ENCODE measurements at regions not wholly inside any gene's neighbourhood (a gene's known extent, or its start where the extent isn't known, plus 50 kb on each side); places are given as distances from the start of the nearest gene placed in this dataset.

- DNase-seq (no peak), ATAC-seq (no peak)
- TF ChIP-seq, protein P1, sequence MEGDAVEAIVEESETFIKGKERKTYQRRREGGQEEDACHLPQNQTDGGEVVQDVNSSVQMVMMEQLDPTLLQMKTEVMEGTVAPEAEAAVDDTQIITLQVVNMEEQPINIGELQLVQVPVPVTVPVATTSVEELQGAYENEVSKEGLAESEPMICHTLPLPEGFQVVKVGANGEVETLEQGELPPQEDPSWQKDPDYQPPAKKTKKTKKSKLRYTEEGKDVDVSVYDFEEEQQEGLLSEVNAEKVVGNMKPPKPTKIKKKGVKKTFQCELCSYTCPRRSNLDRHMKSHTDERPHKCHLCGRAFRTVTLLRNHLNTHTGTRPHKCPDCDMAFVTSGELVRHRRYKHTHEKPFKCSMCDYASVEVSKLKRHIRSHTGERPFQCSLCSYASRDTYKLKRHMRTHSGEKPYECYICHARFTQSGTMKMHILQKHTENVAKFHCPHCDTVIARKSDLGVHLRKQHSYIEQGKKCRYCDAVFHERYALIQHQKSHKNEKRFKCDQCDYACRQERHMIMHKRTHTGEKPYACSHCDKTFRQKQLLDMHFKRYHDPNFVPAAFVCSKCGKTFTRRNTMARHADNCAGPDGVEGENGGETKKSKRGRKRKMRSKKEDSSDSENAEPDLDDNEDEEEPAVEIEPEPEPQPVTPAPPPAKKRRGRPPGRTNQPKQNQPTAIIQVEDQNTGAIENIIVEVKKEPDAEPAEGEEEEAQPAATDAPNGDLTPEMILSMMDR (IDR thresholded peaks at IDR 0.05) = no peak
- H3K9me3 ChIP-seq = no peaks in the 10 kb centered on the region
- H3K36me3 ChIP-seq (ENCODE audit: insufficient read depth in 1 of 2, low read depth in 1 of 2) = no peaks in the 10 kb centered on the region
- no peaks in the 10 kb centered on the region for H3K27me3 ChIP-seq (ENCODE audit: insufficient read depth in 3 of 3, low read length in 2 of 3)
- no peak overlapping the region for H3K27ac ChIP-seq
- intact Hi-C loops (cut with DNase I) = no loop called here
- no peaks in the 10 kb centered on the region for H3K4me1 ChIP-seq
- H3K4me3 ChIP-seq = no peak overlapping the region
- 69 to 74% (median 73%) methylated on average over 7 of the region's 7 CpGs for WGBS, 3 donors
Observed at GRCh38 chr14:98037831-98038230, 1234.2 kb downstream of the BCL11B start.

DNA sequence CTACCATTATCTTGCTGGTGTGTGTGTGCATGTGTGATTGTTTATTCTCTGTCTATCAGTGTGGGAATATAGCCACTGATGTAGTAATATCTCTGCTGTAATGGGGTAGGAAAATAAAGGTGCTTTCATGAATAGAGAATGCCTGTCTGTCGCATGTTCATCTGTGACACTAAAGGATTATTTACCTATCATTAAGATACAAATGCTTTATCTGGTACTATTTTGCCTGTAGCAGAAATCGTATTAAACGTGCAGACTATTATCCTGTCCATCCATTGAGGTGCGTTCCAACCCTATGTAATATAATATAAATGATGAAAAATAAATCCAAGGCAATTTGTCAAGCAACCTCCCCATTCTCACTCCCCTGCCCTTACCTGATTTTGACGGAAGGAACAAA lies 1215.1 kb downstream of the BCL11B start:
- no peaks in the 10 kb centered on the region for H3K9me3 ChIP-seq
- DNase-seq (no peak), ATAC-seq (no peak)
- TF ChIP-seq, protein P1 (IDR thresholded peaks at IDR 0.05) = no peak
- no peaks in the 10 kb centered on the region for H3K27me3 ChIP-seq (ENCODE audit: insufficient read depth in 3 of 3, low read length in 2 of 3)
- no peaks in the 10 kb centered on the region for H3K4me1 ChIP-seq
- intact Hi-C loops (cut with DNase I) = no loop called here
- no peaks in the 10 kb centered on the region for H3K36me3 ChIP-seq (ENCODE audit: insufficient read depth in 1 of 2, low read depth in 1 of 2)
- no peak overlapping the region for H3K27ac ChIP-seq
- H3K4me3 ChIP-seq = no peak overlapping the region
- 81 to 87% (median 81%) methylated on average over 5 of the region's 5 CpGs for WGBS, 3 donors

GRCh38 chr14:98059106-98059505 lies 1212.9 kb downstream of the BCL11B start:
- H3K36me3 ChIP-seq (ENCODE audit: insufficient read depth in 1 of 2, low read depth in 1 of 2) = no peaks in the 10 kb centered on the region
- TF ChIP-seq, protein P1 (IDR thresholded peaks at IDR 0.05) = no peak
- H3K9me3 ChIP-seq = no peaks in the 10 kb centered on the region
- WGBS, 3 donors = 50 to 57% (median 51%) methylated on average over 5 of the region's 5 CpGs
- H3K27ac ChIP-seq = no peak overlapping the region
- DNase-seq (no peak), ATAC-seq (no peak)
- no peaks in the 10 kb centered on the region for H3K27me3 ChIP-seq (ENCODE audit: insufficient read depth in 3 of 3, low read length in 2 of 3)
- no peak overlapping the region for H3K4me3 ChIP-seq
- intact Hi-C loops (cut with DNase I) = no loop called here
- no peaks in the 10 kb centered on the region for H3K4me1 ChIP-seq

GRCh38 chr14:98062083-98062482 lies 1209.9 kb downstream of the BCL11B start:
- no peak for ATAC-seq
- WGBS, 3 donors = 75 to 78% (median 77%) methylated on average over 10 of the region's 10 CpGs
- Histone ChIP-seq H3K4me1 (no peaks in the 10 kb centered on the region), H3K4me3 (no peak overlapping the region), H3K9me3 (no peaks in the 10 kb centered on the region), H3K27ac (no peak overlapping the region), H3K36me3 (ENCODE audit: insufficient read depth in 1 of 2, low read depth in 1 of 2) (no peaks in the 10 kb centered on the region), H3K27me3 (ENCODE audit: insufficient read depth in 3 of 3, low read length in 2 of 3) (no peaks in the 10 kb centered on the region)
- TF ChIP-seq, protein P1 (IDR thresholded peaks at IDR 0.05) = no peak
- no peak for DNase-seq
- intact Hi-C loops (cut with DNase I) = no loop called here

GRCh38 chr14:98069712-98070171 lies 1202.3 kb downstream of the BCL11B start:
- Histone ChIP-seq H3K27me3 (ENCODE audit: insufficient read depth in 3 of 3, low read length in 2 of 3) (no peaks in the 10 kb centered on the region), H3K36me3 (ENCODE audit: insufficient read depth in 1 of 2, low read depth in 1 of 2) (no peaks in the 10 kb centered on the region), H3K9me3 (no peaks in the 10 kb centered on the region), H3K4me1 (no peaks in the 10 kb centered on the region), H3K27ac (no peak overlapping the region), H3K4me3 (no peak overlapping the region)
- TF ChIP-seq, protein P1 (IDR thresholded peaks at IDR 0.05) = no peak
- ATAC-seq (peak in 3 of 4 donors; percentile 50 to 61 (median 59)), DNase-seq (no peak)
- intact Hi-C loops (cut with DNase I) = loop anchor here in 1 of 2 donors (2.0 kb wide), 1 partner anchor 43 kb away; no protein-coding TSS in a partner anchor
- WGBS, 3 donors = 31 to 38% (median 36%) methylated on average over 2 of the region's 2 CpGs

Measured in psoas muscle (tissue), 7 donors.